ENCODE measurements at regions not wholly inside any gene's neighbourhood (a gene's known extent, or its start where the extent isn't known, plus 50 kb on each side); places are given as distances from the start of the nearest gene placed in this dataset.

DNA sequence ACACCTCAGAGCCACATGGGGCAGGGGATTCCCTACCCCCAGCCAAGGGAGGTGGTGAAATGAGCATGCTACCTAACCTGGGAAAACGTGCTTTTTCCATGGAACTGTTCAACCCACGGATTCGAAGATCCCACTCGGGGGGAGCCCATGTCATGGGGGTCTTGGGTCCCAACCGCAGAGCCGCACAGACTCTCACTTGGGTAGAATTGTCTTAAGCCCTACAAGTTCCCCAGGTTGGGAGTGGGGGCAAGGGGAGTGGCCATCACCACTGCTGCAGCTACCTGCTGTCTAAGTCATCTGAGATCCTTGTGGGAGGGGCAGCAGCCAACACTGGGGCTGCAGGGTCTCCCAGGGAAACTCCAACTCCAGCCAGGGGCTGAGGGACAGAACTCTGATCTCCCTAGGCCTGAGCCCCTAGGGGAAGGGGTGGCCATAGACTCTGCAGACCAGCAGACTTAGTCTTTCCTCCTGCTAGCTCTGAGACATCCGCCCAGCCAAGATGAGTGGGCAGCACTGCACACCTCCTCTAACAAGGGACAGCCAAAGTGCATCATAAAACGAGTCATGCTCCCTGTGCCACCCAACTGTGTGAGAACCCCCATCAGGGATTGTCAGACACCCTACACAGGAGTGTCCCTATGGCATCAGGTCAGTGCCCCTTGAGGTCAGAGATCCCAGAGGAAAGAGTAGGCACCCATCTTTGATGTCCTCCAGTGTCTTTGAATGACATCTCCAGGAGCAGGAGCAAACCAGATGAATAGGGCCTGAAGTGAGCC is 610.4 kb upstream of the SLITRK6 start:
- Mint-ChIP-seq H3K27me3 (ENCODE audit: insufficient read depth) (no peaks in the 10 kb centered on the region), H3K36me3 (ENCODE audit: low read depth) (no peaks in the 10 kb centered on the region), H3K4me1 (ENCODE audit: low read depth) (no peaks in the 10 kb centered on the region), H3K27ac (no peak overlapping the region), H3K9me3 (peaks cover 39% of the 10 kb centered on the region), H3K4me3 (no peak overlapping the region)
- DNase-seq, result no peak
- TF ChIP-seq, protein P1, sequence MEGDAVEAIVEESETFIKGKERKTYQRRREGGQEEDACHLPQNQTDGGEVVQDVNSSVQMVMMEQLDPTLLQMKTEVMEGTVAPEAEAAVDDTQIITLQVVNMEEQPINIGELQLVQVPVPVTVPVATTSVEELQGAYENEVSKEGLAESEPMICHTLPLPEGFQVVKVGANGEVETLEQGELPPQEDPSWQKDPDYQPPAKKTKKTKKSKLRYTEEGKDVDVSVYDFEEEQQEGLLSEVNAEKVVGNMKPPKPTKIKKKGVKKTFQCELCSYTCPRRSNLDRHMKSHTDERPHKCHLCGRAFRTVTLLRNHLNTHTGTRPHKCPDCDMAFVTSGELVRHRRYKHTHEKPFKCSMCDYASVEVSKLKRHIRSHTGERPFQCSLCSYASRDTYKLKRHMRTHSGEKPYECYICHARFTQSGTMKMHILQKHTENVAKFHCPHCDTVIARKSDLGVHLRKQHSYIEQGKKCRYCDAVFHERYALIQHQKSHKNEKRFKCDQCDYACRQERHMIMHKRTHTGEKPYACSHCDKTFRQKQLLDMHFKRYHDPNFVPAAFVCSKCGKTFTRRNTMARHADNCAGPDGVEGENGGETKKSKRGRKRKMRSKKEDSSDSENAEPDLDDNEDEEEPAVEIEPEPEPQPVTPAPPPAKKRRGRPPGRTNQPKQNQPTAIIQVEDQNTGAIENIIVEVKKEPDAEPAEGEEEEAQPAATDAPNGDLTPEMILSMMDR (IDR thresholded peaks at IDR 0.05), result no peak

DNA sequence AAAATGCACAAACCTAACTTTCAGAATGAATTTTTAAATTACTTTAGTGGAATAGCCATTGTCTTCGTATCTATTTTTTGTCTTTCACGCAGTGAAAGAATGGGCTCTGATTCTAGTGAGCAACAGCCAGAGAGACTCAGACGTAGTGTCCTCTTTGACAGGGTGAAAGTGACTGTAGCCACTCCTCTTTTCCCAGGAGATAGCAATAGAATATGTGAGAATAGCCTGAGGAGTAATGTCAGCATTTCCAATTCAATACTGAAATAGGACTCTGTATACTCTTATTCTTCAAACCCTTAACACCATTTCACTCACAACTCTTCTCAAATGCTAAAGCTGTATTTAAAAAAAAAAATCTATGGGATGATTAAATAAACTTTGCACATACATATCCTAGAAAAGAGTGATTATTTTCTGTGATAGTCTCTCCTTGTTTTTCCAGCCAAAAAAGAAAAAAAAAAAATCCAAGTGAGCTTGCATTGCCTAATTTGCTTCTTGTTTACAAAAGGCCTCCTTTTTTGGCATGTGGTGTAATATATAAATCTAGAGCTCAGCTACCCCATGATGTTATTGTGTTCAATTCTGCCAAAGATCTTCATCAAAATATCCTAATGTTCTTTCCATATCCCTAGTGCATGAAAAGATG is 626.1 kb upstream of the SLITRK6 start:
- H3K27me3 Mint-ChIP-seq (ENCODE audit: insufficient read depth), result no peaks in the 10 kb centered on the region

DNA sequence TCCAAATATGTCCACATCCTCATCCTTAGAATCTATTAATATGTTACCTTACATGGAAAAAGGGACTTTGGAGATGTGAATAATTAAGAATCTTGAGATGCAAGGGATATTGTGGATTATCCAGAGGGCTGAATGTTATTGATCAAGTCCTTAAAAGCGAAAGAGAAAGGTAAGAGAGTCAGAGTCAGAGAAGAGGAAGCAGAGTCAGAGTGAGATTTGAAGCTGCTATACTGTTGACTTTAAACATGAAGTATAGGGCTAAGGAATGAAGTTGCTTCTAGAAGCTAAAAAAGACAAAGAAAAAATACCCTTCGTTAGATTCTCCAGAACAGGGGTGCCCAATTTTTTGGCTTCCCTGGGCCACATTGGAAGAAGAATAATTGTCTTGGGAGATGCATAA is 627.2 kb upstream of the SLITRK6 start:
- no peaks in the 10 kb centered on the region for H3K27me3 Mint-ChIP-seq (ENCODE audit: insufficient read depth)
- no peak overlapping the region for H3K4me3 Mint-ChIP-seq
- H3K9me3 Mint-ChIP-seq, result peaks cover 31% of the 10 kb centered on the region
- no peak overlapping the region for H3K27ac Mint-ChIP-seq
- DNase-seq, result no peak
- H3K36me3 Mint-ChIP-seq (ENCODE audit: low read depth), result no peaks in the 10 kb centered on the region
- TF ChIP-seq, protein P1 (IDR thresholded peaks at IDR 0.05), result no peak
- no peaks in the 10 kb centered on the region for H3K4me1 Mint-ChIP-seq (ENCODE audit: low read depth)

More for the DNA sequence above, 626.1 kb upstream of the SLITRK6 start:
- no peak for DNase-seq
- TF ChIP-seq, protein P1 (IDR thresholded peaks at IDR 0.05), result no peak
- peaks cover 40% of the 10 kb centered on the region for H3K9me3 Mint-ChIP-seq
- peaks cover 5% of the 10 kb centered on the region; the same call in 1 of the 2 replicates for H3K36me3 Mint-ChIP-seq (ENCODE audit: low read depth)
- no peak overlapping the region for H3K27ac Mint-ChIP-seq
- H3K4me1 Mint-ChIP-seq (ENCODE audit: low read depth), result no peaks in the 10 kb centered on the region
- no peak overlapping the region for H3K4me3 Mint-ChIP-seq

DNA sequence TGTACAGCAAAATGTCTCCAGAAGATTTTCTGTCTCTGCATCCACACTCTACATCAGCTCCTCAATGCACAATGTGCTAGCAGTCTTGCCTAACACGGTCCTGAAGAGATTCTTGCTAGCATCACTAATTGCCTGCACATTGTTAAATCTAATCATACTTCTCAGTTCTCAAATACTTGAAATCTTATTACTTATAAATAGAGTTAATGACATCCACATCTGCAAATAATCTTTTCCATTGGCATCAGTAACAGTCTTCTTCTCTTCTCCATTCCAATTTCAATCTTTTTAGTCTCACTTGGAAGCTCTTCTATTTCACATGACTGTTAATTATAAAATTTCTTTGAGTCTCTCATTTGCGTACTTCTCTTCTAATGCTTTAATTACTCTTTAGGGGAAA is 630.5 kb upstream of the SLITRK6 start:
- Mint-ChIP-seq H3K36me3 (ENCODE audit: low read depth) (no peaks in the 10 kb centered on the region), H3K27ac (no peak overlapping the region), H3K4me3 (no peak overlapping the region), H3K27me3 (ENCODE audit: insufficient read depth) (no peaks in the 10 kb centered on the region), H3K4me1 (ENCODE audit: low read depth) (no peaks in the 10 kb centered on the region), H3K9me3 (peaks cover 33% of the 10 kb centered on the region)
- TF ChIP-seq, protein P1 (IDR thresholded peaks at IDR 0.05), result no peak
- no peak for DNase-seq

DNA sequence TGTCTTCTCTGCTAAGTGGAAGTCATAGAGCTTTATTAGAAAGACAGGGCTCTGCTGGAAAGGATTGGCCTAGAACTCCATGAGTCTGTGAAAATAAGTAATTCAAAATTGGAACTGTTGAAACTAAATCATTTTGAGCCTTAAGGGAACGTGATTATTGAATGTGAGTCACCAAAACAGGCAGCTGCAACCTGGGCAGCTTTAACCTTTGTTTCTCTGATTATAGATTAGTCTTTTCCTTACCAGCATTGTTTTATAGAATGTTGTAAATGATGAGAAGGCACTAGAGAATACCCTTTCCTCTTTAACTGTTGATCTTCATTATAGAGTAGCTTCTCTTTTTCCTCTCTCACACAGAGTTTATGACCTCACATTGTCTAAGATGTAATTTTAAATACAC is 638.8 kb upstream of the SLITRK6 start:
- no peaks in the 10 kb centered on the region for H3K36me3 Mint-ChIP-seq (ENCODE audit: low read depth)
- H3K27ac Mint-ChIP-seq, result no peak overlapping the region
- peaks cover 6% of the 10 kb centered on the region for H3K9me3 Mint-ChIP-seq
- H3K27me3 Mint-ChIP-seq (ENCODE audit: insufficient read depth), result no peaks in the 10 kb centered on the region
- no peak overlapping the region for H3K4me3 Mint-ChIP-seq
- H3K4me1 Mint-ChIP-seq (ENCODE audit: low read depth), result no peaks in the 10 kb centered on the region
- TF ChIP-seq, protein P1 (IDR thresholded peaks at IDR 0.05), result no peak
- no peak for DNase-seq
